GM21825 (cell line): ENCODE measurements at regions not wholly inside any gene's neighbourhood (a gene's known extent, or its start where the extent isn't known, plus 50 kb on each side); places are given as distances from the start of the nearest gene placed in this dataset.
"Not testable (repeated sequence)": the region's sequence is repeated elsewhere in the genome, so short reads cannot be mapped to it uniquely, and the experiment has no call there.

Experiments
- ATAC-seq: cut with Tn5 transposase; IDR thresholded peaks from one replicate; pipeline ENCODE4 v1.9.1; 2021; ENCODE audit warnings: mild to moderate bottlenecking, moderate library complexity; ENCODE audit not compliant: unreplicated experiment

- no peak for ATAC-seq
These were observed 79.5 kb downstream of the FAM161A start for GRCh38 chr2:61774351-61774750.

- no peak for ATAC-seq
These were observed 81.7 kb downstream of the FAM161A start for GRCh38 chr2:61771904-61772845.

GRCh38 chr2:61770746-61771145, 83.1 kb downstream of the FAM161A start:
- ATAC-seq = no peak

GRCh38 chr2:61770298-61770697, 83.6 kb downstream of the FAM161A start:
- no peak for ATAC-seq

GRCh38 chr2:61769093-61769675, 84.7 kb downstream of the FAM161A start:
- ATAC-seq = no peak

- peak; percentile 97 for ATAC-seq
These were observed 89.6 kb downstream of the FAM161A start for GRCh38 chr2:61764035-61764800.

GRCh38 chr2:61763605-61764034, 90.2 kb downstream of the FAM161A start:
- peak; percentile 28 for ATAC-seq

- ATAC-seq = no peak
These were observed 91.6 kb downstream of the FAM161A start for GRCh38 chr2:61762292-61762691.

GRCh38 chr2:61759718-61760117, 94.1 kb downstream of the FAM161A start:
- no peak for ATAC-seq

GRCh38 chr2:61759005-61759404, 94.9 kb downstream of the FAM161A start:
- no peak for ATAC-seq

GRCh38 chr2:61758159-61758558, 95.7 kb downstream of the FAM161A start:
- no peak for ATAC-seq

GRCh38 chr2:61753512-61753911, 100.3 kb downstream of the FAM161A start:
- ATAC-seq = no peak

GRCh38 chr2:61750624-61751023, 103.2 kb downstream of the FAM161A start:
- ATAC-seq = no peak

- no peak for ATAC-seq
These were observed 110.9 kb downstream of the FAM161A start for GRCh38 chr2:61742955-61743354.

- ATAC-seq = no peak
These were observed 116.0 kb downstream of the FAM161A start for GRCh38 chr2:61737841-61738240.

- no peak for ATAC-seq
These were observed 116.9 kb downstream of the FAM161A start for GRCh38 chr2:61736953-61737352.

- ATAC-seq = no peak
These were observed 120.3 kb downstream of the FAM161A start for GRCh38 chr2:61733563-61733962.

- ATAC-seq = no peak
These were observed 121.1 kb downstream of the FAM161A start for GRCh38 chr2:61732787-61733186.

GRCh38 chr2:61727746-61728145, 126.1 kb downstream of the FAM161A start:
- ATAC-seq = no peak

- ATAC-seq = no peak
These were observed 127.2 kb downstream of the FAM161A start for GRCh38 chr2:61726456-61727209.

GRCh38 chr2:61723364-61723763, 130.5 kb downstream of the FAM161A start:
- ATAC-seq = not testable (repeated sequence)
